ENCODE measurements at regions not wholly inside any gene's neighbourhood (a gene's known extent, or its start where the extent isn't known, plus 50 kb on each side); places are given as distances from the start of the nearest gene placed in this dataset.

DNA sequence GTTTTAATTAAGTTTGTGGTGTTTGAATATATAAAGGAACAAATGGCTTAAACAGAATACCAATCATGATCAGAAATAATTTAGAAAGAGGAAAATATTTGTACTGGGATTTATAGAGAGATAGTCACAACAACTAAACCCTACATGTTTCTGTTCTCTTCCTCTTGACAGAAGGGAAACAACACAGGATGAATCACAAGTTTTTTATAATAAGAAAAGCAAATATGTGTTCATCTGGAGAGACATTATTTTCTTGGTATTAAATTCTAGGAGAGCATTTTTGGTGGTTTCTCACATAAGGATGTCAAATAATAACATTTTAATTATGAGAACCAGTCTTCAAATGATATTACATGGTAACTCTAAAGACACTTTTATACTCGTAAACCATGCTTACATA, 232.9 kb upstream of the PKP2 start:
- TF ChIP-seq, protein P1, sequence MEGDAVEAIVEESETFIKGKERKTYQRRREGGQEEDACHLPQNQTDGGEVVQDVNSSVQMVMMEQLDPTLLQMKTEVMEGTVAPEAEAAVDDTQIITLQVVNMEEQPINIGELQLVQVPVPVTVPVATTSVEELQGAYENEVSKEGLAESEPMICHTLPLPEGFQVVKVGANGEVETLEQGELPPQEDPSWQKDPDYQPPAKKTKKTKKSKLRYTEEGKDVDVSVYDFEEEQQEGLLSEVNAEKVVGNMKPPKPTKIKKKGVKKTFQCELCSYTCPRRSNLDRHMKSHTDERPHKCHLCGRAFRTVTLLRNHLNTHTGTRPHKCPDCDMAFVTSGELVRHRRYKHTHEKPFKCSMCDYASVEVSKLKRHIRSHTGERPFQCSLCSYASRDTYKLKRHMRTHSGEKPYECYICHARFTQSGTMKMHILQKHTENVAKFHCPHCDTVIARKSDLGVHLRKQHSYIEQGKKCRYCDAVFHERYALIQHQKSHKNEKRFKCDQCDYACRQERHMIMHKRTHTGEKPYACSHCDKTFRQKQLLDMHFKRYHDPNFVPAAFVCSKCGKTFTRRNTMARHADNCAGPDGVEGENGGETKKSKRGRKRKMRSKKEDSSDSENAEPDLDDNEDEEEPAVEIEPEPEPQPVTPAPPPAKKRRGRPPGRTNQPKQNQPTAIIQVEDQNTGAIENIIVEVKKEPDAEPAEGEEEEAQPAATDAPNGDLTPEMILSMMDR (IDR thresholded peaks at IDR 0.05) = no peak
- TF ChIP-seq POLR2A (IDR thresholded peaks at IDR 0.05) = no peak
